ENCODE measurements at regions not wholly inside any gene's neighbourhood (a gene's known extent, or its start where the extent isn't known, plus 50 kb on each side); places are given as distances from the start of the nearest gene placed in this dataset.

DNA sequence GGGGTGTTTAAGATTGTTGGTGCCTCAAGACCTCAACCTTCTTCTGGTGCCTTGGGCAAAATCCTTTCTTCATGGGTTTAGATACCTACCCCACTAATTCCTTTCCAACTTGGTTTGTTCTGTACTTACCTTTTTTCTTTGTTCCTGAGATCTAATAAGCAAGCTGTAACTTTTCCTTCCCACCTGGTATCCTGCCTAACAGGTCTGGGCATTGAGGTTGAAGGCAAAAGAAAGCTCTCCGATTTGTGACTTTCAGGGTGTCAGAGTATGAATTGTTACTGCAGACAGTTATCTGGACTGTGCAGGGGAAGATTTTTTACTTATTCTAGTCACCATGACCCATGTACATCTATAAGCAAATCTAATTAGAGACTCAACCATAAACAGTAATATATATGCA, 162.6 kb upstream of the DMRT1 start:
- TF ChIP-seq NFYB (IDR thresholded peaks at IDR 0.05; ENCODE audit: insufficient read depth, low read depth, low read length) = no peak
- TF ChIP-seq, protein P1, sequence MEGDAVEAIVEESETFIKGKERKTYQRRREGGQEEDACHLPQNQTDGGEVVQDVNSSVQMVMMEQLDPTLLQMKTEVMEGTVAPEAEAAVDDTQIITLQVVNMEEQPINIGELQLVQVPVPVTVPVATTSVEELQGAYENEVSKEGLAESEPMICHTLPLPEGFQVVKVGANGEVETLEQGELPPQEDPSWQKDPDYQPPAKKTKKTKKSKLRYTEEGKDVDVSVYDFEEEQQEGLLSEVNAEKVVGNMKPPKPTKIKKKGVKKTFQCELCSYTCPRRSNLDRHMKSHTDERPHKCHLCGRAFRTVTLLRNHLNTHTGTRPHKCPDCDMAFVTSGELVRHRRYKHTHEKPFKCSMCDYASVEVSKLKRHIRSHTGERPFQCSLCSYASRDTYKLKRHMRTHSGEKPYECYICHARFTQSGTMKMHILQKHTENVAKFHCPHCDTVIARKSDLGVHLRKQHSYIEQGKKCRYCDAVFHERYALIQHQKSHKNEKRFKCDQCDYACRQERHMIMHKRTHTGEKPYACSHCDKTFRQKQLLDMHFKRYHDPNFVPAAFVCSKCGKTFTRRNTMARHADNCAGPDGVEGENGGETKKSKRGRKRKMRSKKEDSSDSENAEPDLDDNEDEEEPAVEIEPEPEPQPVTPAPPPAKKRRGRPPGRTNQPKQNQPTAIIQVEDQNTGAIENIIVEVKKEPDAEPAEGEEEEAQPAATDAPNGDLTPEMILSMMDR (IDR thresholded peaks at IDR 0.05 in 2 of 3, conservative IDR thresholded peaks at IDR 0.05 in 1 of 3; ENCODE audit: control insufficient read depth in 2 of 3, extremely low read depth in 1 of 3, insufficient read depth in 1 of 3, low read depth in 3 of 3, low read length in 3 of 3) = no peak
- TF ChIP-seq EP300 (IDR thresholded peaks at IDR 0.05; ENCODE audit: borderline replicate concordance in 1 of 2, control insufficient read depth in 1 of 2, low read depth in 2 of 2, low read length in 2 of 2) = no peak
- TF ChIP-seq BHLHE40 (IDR thresholded peaks at IDR 0.05; ENCODE audit: borderline replicate concordance in 1 of 2, low read depth in 2 of 2, low read length in 1 of 2) = no peak

All from GM12878 (cell line).